GM19193 (cell line): ENCODE measurements at regions not wholly inside any gene's neighbourhood (a gene's known extent, or its start where the extent isn't known, plus 50 kb on each side); places are given as distances from the start of the nearest gene placed in this dataset.

ENCODE experiments used
- POLR2A ChIP-seq: IDR thresholded peaks from 4 replicates; pipeline ENCODE4 v1.6.1; 2011; ENCODE audit not compliant: insufficient read depth, insufficient read length; ENCODE audit errors: extremely low read depth

DNA sequence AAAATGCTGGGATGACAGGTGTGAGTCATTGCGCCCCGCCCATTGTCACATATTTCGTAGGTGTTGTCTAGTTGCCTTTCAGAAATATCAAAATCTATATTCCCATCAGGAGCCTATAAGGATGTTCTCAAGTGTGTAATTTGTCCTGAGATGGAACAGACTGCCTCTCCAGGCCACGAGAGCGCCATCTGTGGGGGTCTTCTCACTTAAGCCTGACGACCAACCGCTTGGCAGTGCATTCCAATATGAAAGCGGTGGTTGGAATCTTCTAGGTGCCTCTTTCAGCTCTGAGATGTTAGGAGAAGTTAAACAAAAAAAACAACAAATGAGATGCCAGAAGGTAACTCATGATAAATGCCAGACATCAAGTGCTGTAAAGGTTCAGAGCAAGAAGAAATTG, 488.5 kb downstream of the QKI start:
- no peak for TF ChIP-seq POLR2A

DNA sequence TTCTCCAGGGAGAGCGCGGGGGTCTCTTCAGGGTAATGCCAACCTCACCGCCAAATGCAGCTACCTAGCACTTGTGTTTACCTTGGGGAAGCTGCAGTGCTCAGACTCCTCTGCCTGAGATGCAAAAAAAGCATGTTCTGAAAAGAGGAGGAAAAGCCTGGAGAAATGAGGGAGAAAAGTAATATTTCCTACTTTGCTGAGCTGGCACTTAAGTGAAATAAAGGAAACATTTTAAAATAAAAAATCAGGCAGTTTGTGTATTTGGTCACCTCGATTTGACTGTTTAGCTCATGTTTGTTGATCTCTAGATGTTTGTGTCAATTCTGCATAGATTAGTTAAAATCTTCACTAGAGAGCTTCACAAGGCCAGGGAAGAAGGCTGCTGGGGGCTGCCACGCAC, 487.2 kb downstream of the QKI start:
- TF ChIP-seq POLR2A: no peak

DNA sequence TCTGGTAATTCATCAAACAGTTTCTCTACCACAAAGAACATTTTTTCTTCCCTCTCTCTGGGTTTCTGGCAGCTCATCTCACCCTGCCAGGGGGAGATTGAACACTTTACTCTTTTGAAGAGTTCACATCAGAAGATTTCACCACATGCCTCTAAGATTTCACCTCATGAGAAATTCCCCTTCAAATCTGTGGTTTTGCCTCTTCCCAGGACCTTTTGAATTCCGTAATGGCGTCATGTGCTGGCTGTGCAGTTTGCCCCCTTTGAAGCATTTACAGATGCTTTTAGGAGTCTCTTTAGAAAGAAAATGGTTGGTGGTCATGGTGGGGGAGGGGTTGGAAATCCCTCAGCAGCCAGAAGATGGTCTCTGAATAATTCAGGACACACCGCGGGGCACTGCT, 486.1 kb downstream of the QKI start:
- no peak for TF ChIP-seq POLR2A

DNA sequence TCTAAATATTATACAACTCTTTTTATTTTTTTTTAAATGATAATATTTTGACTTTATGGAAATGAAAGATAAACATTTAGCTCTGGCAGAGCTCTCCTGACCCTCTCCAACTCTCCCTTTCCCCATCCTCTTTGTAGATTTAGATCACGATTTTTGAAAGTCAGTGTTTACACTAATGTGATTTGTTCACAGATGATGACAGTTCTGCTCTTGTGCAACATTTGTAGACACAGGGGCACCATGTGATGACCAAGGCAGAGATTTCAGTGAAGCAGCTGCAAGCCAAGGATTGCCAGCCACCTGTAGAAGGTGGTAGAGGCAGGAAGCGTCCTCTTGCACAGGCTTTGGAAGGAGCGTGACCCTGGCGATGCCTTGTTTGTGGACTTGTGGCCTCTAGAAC, 483.2 kb downstream of the QKI start:
- no peak for TF ChIP-seq POLR2A

DNA sequence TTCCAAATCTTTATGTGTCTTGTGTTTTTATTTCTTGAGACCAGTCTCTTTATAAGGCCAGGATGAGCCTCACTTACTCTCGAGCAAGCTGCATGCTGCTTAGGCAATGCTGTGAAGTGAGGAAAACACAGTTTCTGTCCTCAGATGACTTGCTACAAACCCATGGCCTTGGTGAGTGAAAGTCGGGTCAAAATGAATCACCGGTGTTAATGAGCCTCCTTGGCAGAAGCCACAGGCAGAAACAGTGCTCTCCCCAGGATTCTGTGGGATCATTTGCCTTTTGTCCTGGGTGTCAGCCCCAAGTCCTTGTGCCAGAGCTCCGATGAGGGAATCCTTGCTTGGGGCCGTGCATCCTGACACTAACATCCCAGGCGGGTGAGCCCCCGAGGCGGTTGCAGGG, 482.5 kb downstream of the QKI start:
- TF ChIP-seq POLR2A: no peak

DNA sequence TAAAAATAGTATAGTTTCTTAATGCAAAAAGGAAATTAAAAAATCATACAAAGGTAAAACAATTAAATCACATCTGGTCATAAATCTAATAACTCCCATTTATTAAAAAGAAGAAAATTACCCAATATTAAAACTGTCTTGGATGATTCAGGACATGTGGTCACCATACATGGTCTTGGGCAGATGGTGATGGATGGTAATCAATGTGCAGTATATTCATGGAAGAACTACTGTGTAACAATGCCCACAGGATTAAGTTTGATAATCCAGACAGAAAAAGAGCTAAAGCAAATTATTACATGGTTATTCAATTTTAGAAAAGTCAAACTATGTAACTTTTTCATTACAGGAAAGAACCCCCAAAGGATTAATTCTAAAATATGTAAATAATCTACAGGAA, 480.6 kb downstream of the QKI start:
- no peak for TF ChIP-seq POLR2A

DNA sequence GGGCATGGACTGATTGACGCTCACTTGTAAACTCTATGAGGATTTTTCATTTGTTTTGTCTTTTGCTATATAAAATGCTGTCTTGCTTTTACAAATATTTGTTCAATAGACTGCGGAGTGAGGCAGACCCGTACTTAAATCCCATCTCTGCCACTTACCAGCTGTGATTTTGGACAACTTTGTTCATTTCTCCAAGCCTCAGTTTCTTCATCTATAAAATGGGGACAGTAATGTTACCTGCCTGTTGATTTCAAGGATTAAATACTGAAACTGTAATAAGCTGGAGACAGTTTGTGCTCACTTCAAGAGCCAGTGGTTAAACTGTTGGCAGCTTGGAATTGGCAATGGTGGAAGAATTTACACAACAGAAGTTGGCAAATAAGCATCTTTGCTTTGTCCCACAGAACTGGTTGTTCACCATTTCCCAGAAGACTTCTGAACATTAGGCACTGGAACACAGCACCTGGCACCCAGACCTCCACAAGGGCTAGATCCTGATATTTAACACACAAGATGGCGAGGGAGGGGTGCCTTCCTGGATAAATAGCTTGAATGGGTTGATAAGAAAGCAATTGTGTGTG, 479.2 kb downstream of the QKI start:
- TF ChIP-seq POLR2A: no peak

DNA sequence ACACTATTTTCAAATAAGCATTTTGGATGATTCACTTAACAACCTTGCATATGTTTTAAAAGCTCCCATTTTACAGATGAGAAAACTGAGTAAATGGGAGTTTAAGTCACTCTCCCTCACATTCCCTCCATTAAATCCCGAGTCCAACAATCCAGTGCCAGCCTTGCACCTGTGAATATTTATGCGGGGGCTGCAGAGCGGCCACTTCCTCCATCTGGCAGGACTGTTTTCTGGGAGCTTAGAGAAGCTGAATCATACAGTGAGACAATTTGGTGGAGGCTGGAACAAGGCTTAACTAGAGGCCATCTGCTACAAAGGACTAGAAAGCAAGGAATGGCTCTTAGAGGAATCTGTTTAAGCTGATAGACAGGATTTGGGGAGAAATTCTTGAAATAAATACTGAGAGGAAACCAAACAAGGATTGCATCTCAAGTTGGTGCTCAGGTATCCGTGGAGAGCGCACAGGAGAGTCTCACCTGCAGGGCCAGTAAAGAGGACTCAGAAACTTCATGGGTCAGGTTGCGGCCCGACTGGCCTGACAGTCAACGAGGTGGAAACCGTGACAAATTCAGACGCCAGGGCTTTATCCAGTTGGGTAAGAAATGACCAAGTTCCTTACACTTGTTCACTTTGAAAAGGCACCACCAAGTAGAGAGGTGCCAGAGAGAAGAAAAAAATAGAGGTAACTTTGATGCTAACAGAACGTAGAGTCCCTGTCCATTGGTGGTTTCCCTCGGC, 478.5 kb downstream of the QKI start:
- TF ChIP-seq POLR2A: no peak

DNA sequence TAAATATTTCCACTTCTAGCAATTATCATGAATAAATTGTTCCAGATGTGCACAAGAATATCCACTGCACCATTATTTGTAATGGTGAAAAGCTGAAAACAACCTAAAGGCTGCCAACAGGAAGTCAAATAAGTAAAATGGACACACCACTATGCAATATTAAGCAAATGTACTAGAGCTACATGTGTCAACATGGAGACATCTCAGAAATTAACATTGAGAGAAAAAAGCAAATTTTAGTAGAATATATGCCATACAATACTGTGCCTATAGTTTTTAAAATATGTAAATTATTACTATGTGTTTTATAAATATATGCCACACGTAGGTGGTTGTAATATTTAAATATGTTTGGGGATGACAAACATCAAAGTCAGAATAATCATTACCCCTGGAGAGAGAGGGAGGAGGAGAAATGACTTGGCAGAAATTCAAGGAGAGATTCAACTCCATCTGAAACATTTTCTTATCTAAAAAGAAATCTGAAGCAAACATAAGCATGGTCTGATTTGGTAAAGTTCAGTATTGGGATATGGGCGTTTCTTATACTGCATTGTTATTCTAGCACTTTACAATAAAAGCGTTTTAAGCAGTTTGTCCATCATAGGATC, 475.5 kb downstream of the QKI start:
- TF ChIP-seq POLR2A: no peak

DNA sequence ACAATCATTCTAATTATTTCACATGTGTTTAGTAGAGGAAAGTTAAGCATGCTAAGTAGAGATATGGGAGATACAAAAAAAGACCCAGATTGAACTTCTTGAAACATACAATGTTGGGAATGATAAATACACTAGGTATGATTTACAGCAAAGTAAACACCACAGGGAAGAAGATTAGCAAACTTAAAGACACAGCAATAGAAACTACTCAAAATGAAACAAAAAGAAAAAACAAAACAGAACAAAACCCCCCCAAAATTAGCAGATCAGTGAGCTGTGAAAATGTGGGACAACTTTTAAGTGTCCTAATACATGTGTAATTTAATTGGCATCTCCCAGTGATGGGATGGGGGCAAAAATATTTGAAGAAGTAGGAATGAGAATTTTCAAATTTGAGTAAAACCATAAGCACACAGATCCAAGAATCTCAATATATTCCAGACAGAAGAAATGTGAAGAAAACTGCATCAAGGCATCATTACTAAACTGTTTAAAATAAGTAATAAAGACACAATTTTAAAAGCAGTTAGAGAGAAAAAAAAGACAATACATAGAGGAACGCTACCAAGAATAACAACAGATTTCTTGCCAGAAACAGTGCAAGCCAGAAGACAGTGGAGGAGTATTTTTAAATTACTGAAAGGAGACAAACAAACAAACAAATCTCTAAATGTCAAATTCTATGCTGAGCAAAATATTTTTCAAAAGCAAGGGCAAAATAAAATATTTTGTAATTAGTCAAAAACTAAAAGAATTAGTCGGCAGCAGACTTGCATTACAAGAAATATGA, 473.7 kb downstream of the QKI start:
- TF ChIP-seq POLR2A: no peak

DNA sequence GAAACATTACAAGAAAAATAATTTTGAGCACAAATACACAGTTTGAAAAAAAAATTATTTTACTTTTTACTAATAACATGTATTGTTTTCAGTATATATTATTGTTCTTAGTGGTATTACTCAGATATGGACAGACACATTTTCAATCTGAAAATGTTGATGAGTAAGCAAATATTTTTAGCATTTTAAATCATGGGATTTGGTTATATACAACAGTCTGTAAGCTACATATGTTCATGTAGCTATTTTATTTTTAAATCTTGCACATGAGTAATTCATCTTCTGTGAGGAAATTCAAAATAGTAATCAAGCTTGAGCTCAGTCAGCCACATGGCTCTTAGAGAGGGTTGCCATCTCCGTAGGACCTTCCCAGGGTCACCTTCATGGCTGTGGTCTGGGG, 471.9 kb downstream of the QKI start:
- no peak for TF ChIP-seq POLR2A

DNA sequence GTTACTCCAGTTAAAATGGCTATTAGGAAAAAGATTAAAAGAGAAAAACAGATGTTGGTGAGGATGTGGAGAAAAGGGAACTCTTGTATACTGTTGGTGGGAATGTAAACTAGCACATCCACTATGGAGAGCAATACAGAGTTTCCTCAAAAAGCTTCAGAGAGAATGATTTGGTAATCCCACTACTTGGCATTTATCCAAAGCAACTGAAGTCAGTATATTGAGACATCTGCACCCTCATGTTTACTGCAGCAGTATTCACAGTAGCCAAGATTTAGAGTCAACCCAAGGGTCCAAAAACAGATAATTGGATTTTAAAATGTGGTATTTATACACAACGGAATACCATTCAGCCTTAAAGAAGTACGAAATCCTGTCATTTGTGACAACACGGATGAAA, 469.5 kb downstream of the QKI start:
- no peak for TF ChIP-seq POLR2A

DNA sequence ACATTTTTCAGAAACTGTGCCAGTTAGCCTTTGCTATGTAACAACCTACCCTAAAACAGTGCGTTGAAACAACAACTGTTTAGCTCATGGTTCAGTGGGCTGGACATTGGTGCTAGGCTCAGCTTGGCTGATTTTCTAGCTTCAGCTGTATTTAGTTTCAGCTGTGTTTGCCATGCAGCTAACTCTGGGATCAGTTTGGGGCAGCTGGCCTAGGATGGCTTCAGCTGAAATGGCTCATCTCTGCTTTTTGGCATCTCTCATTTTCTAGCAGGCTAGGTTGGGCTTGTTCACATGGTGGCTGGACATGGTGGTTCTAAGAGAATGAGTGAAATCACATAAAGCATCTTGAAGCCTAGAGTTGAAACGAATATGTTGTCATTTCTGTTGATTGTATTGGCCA, 464.2 kb downstream of the QKI start:
- TF ChIP-seq POLR2A: no peak

DNA sequence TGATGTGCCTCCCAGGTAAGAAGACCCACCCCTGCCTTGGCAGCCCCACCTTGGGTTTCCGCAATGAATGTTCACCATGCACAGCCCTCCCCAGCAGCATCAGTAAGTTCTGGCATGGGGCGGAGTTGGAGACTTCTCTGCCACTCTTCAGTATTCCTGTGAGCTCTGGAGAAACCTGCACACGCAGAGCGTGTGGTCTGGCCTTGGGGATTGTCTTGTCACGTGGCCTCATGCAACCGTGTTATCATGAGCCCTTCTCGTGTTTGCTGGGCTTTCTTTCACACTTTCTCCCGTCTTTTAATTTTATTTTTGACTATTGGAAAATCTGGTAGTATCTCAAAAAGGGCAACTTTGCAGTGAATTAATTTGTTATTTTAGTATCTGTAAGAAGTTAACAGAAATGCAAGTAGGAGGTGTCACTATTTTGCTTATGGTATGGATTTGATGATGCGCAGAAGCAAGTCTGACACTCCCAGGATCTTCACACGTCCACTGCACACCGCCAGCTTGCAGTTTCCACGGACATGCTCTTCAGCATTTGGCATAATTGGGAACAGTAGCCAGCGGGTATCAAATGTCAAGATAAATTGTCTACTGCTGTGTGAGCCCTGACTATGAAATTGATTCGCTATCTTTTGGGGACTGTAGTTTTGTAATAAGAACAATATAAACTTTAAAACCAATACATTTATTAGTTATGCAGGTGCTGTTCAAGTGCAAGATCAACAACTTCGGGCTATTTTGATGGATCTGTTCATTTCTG, 463.5 kb downstream of the QKI start:
- no peak for TF ChIP-seq POLR2A

DNA sequence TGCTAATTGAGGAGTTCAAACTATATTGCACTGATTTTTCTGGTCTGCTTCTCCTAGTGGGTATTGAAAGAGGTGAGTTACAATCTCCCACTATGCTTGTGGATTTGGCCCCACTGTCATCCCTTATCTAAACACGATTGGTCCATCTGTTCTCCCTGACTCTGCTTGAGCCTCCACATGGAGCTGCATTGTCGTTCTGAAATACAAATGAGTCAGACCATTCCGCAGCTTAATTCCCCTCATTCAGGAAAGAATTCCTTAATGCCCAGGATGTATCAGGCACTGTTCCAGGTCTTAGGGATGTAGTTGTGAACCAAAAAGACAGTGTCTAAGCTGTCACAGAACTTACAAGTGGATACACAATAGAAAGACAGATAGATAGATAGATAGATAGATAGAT, 461.9 kb downstream of the QKI start:
- TF ChIP-seq POLR2A: no peak
